ENCODE measurements at regions not wholly inside any gene's neighbourhood (a gene's known extent, or its start where the extent isn't known, plus 50 kb on each side); places are given as distances from the start of the nearest gene placed in this dataset.

DNA sequence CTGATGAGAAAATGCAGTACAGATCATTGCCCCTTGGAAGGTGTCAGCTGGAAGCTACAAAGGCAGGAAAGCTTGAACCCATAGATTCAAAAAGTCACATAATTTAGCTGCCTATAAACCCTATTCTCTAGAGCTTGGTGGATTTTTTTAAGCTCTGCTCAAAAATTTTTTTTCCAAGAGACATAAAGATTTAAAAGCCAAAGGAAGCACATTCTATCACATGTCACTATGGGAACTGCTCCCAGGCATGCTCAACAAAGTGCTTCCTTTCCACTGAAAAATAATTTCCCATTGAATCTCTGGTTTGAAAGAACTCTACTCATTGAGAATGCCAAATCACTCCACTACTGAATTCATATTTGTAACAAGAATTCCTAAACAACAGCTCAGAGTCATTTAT is 419.8 kb downstream of the CETN3 start:
- H3K4ac ChIP-seq (replicated peaks; ENCODE audit: insufficient read length, low read depth, low read length), result no peak overlapping the region
- no peaks in the 10 kb centered on the region for H3K79me2 ChIP-seq (ENCODE audit: control insufficient read depth in 1 of 2, insufficient read depth in 2 of 2, low read length in 2 of 2)
- H3K56ac ChIP-seq (replicated peaks; ENCODE audit: insufficient read length, low read depth, low read length), result no peak overlapping the region
- H4K91ac ChIP-seq (replicated peaks; ENCODE audit: insufficient read length, low read length), result no peak overlapping the region
- no peak overlapping the region for H4K5ac ChIP-seq (ENCODE audit: insufficient read length, low read depth, low read length)
- H2BK120ac ChIP-seq (replicated peaks; ENCODE audit: low read depth, low read length), result no peak overlapping the region
- H3K27me3 ChIP-seq (replicated peaks in 1 of 4; ENCODE audit: control insufficient read depth in 3 of 4, extremely low read depth in 1 of 4, insufficient read depth in 3 of 4, low read length in 3 of 4), result no peaks in the 10 kb centered on the region
- no peak overlapping the region for H3K18ac ChIP-seq (ENCODE audit: extremely low read depth, low read length)
- no peak overlapping the region for H2BK20ac ChIP-seq (ENCODE audit: low read length)
- no peaks in the 10 kb centered on the region for H3K9me3 ChIP-seq (ENCODE audit: insufficient read depth in 2 of 2, low read depth in 1 of 2, low read length in 1 of 2)
- H3K36me3 ChIP-seq (ENCODE audit: control insufficient read depth in 2 of 4, insufficient read depth in 4 of 4, low read length in 3 of 4), result no peaks in the 10 kb centered on the region
- no peak for FAIRE-seq
- DNase-seq (ENCODE audit: low read depth in 1 of 2, low spot score in 2 of 2), result no peak
- no peak overlapping the region for H3K4me3 ChIP-seq (ENCODE audit: extremely low read depth in 1 of 4, insufficient read depth in 2 of 4, low read depth in 3 of 4, low read length in 4 of 4)
- H3K27ac ChIP-seq (ENCODE audit: low read depth, low read length), result no peak overlapping the region
- H3K23ac ChIP-seq (ENCODE audit: insufficient read length), result no peak overlapping the region
- no peak overlapping the region for H3K9ac ChIP-seq (replicated peaks in 1 of 4; ENCODE audit: extremely low read depth in 1 of 4, low read depth in 3 of 4, low read length in 3 of 4)
- POLR2A ChIA-PET (ENCODE audit: partially characterized antibody), result no interaction called here
- no peak overlapping the region for H3K4me2 ChIP-seq (ENCODE audit: insufficient read depth in 1 of 2, low read depth in 2 of 2, low read length in 2 of 2)
- H4K20me1 ChIP-seq (replicated peaks in 1 of 2; ENCODE audit: control insufficient read depth in 1 of 2, insufficient read depth in 2 of 2, low read length in 2 of 2), result no peaks in the 10 kb centered on the region
- H3K14ac ChIP-seq (ENCODE audit: insufficient read length), result no peak overlapping the region
- no peak overlapping the region for H2BK15ac ChIP-seq (ENCODE audit: low read length)
- CTCF ChIA-PET (ENCODE audit: partially characterized antibody), result interaction anchor here (0.6 to 1.4 kb wide), 3 partner anchors 9 to 1365 kb away, joined by 3 to 4 read pairs (median 3); no protein-coding TSS in a partner anchor
- H2BK5ac ChIP-seq (ENCODE audit: low read depth, low read length), result no peak overlapping the region
- no peak overlapping the region for H2AK5ac ChIP-seq (ENCODE audit: low read depth, low read length)
- H2AFZ ChIP-seq (ENCODE audit: low read length), result no peak overlapping the region
- no peak overlapping the region for H4K8ac ChIP-seq (ENCODE audit: extremely low read depth, insufficient read depth, low read length)
- no peaks in the 10 kb centered on the region for H3K23me2 ChIP-seq (ENCODE audit: low read depth, low read length)
- no peaks in the 10 kb centered on the region for H3K79me1 ChIP-seq (ENCODE audit: low read depth, low read length)
- peaks cover 0 to 6% (median 3%) of the 10 kb centered on the region in 4 experiments; a peak in 3 of 7 replicates for H3K4me1 ChIP-seq (replicated peaks in 1 of 4; ENCODE audit: control insufficient read depth in 3 of 4, insufficient read depth in 4 of 4, low read length in 3 of 4)
- no peak overlapping the region for H2BK12ac ChIP-seq (ENCODE audit: low read depth, low read length)
- TF ChIP-seq HDAC2 (IDR thresholded peaks at IDR 0.05; ENCODE audit: borderline replicate concordance in 1 of 2, low read depth in 2 of 2, low read length in 2 of 2) (no peak), POLR2A (IDR thresholded peaks at IDR 0.05; ENCODE audit: control extremely low read depth in 1 of 2, low read depth in 2 of 2, low read length in 2 of 2) (no peak), NRF1 (IDR thresholded peaks at IDR 0.05; ENCODE audit: low read depth, low read length) (no peak), MAFK (IDR thresholded peaks at IDR 0.05; ENCODE audit: low read depth, low read length) (no peak), RFX5 (IDR thresholded peaks at IDR 0.05; ENCODE audit: borderline replicate concordance, low read depth, low read length) (no peak), SRF (IDR thresholded peaks at IDR 0.05; ENCODE audit: low read depth, low read length) (no peak), BCL11A (IDR thresholded peaks at IDR 0.05; ENCODE audit: low read depth in 2 of 2, low read length in 2 of 2) (no peak), SP2 (IDR thresholded peaks at IDR 0.05; ENCODE audit: low read length) (no peak), TAF7 (optimal IDR thresholded peaks at IDR 0.05; ENCODE audit: borderline replicate concordance, low read depth, low read length) (no peak), ATF2 (IDR thresholded peaks at IDR 0.05; ENCODE audit: low read length) (no peak), ZNF274 (IDR thresholded peaks at IDR 0.05; ENCODE audit: borderline replicate concordance, extremely low read depth, low read length) (no peak), POLR2AphosphoS5 (IDR thresholded peaks at IDR 0.05; ENCODE audit: low read depth, low read length) (no peak), ASH2L (IDR thresholded peaks at IDR 0.05; ENCODE audit: low read length) (no peak), KDM5A (IDR thresholded peaks at IDR 0.05; ENCODE audit: low read length) (no peak), SP4 (IDR thresholded peaks at IDR 0.05; ENCODE audit: low read length) (no peak), CHD2 (IDR thresholded peaks at IDR 0.05; ENCODE audit: low read length) (no peak)
